ENCODE measurements at regions not wholly inside any gene's neighbourhood (a gene's known extent, or its start where the extent isn't known, plus 50 kb on each side); places are given as distances from the start of the nearest gene placed in this dataset.

GRCh38 chr1:207243442-207244408, 77.8 kb upstream of the CD55 start:
- Histone ChIP-seq H3K4me3 (ENCODE audit: low read length in 2 of 2) (no peak overlapping the region), H3K4me2 (ENCODE audit: insufficient read depth, low read length, poor library complexity, severe bottlenecking) (no peak overlapping the region), H3K4me1 (ENCODE audit: control insufficient read depth in 2 of 2, insufficient read depth in 1 of 2, low read depth in 1 of 2, low read length in 2 of 2) (no peaks in the 10 kb centered on the region), H4K91ac (ENCODE audit: low read depth, low read length, poor library complexity) (no peak overlapping the region), H3K27ac (replicated peaks; ENCODE audit: low read length) (no peak overlapping the region), H2AK5ac (ENCODE audit: low read depth, low read length) (no peak overlapping the region), H3K27me3 (ENCODE audit: control insufficient read depth in 3 of 3, insufficient read depth in 3 of 3, low read depth in 1 of 3, low read length in 3 of 3) (no peaks in the 10 kb centered on the region), H2BK12ac (ENCODE audit: low read length) (no peak overlapping the region), H3K23ac (ENCODE audit: low read depth, low read length, poor library complexity) (no peak overlapping the region), H3K9me3 (replicated peaks in 1 of 2; ENCODE audit: control insufficient read depth in 2 of 2, insufficient read depth in 1 of 2, low read depth in 1 of 2, low read length in 2 of 2) (no peaks in the 10 kb centered on the region), H4K8ac (ENCODE audit: low read depth, low read length) (no peak overlapping the region), H3K4ac (ENCODE audit: low read length) (no peak overlapping the region), H3K79me1 (ENCODE audit: low read depth, low read length) (no peaks in the 10 kb centered on the region), H3K14ac (ENCODE audit: low read length) (no peak overlapping the region), H3K36me3 (replicated peaks in 1 of 2; ENCODE audit: control insufficient read depth in 2 of 2, insufficient read depth in 2 of 2, low read length in 2 of 2) (no peaks in the 10 kb centered on the region), H2BK120ac (ENCODE audit: low read depth, low read length) (no peak overlapping the region), H3K18ac (ENCODE audit: low read length) (no peak overlapping the region), H2BK15ac (ENCODE audit: low read length) (no peak overlapping the region), H3K9ac (ENCODE audit: low read depth, low read length, poor library complexity) (no peak overlapping the region), H2BK5ac (ENCODE audit: low read length) (no peak overlapping the region), H2AFZ (ENCODE audit: low read length) (no peak overlapping the region)
- WGBS, 2 donors (ENCODE audit: extremely low coverage in 2 of 2, insufficient read length in 2 of 2, insufficient replicate concordance in 1 of 2), result no CpG with 5 or more reads among the region's 8 CpGs
- DNase-seq (ENCODE audit: low spot score), result no peak

DNA sequence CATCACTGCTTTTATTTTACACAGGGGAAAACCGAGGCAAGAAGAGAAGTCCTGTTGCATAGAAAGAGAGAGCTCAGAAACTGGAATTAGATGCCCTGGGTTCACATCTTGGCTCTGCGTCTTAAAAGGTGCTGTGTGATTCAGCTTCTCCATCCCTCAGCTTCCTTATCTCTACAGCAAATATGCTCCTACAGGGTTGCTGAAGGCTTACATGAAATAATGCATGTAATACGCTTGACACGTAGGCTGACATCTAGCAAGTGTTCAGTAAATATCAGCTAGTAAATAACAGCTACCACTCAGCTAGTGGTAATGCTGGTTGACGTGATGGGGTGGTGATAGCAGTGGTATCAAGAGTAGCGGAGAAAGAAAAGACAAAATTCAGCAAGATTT, 77.1 kb upstream of the CD55 start:
- Histone ChIP-seq H3K36me3 (replicated peaks in 1 of 2; ENCODE audit: control insufficient read depth in 2 of 2, insufficient read depth in 2 of 2, low read length in 2 of 2) (no peaks in the 10 kb centered on the region), H3K9me3 (replicated peaks in 1 of 2; ENCODE audit: control insufficient read depth in 2 of 2, insufficient read depth in 1 of 2, low read depth in 1 of 2, low read length in 2 of 2) (no peaks in the 10 kb centered on the region), H2BK5ac (ENCODE audit: low read length) (no peak overlapping the region), H4K8ac (ENCODE audit: low read depth, low read length) (no peak overlapping the region), H3K18ac (ENCODE audit: low read length) (no peak overlapping the region), H3K79me1 (ENCODE audit: low read depth, low read length) (no peaks in the 10 kb centered on the region), H3K4me3 (ENCODE audit: low read length in 2 of 2) (no peak overlapping the region), H3K27ac (replicated peaks; ENCODE audit: low read length) (no peak overlapping the region), H3K4me1 (ENCODE audit: control insufficient read depth in 2 of 2, insufficient read depth in 1 of 2, low read depth in 1 of 2, low read length in 2 of 2) (no peaks in the 10 kb centered on the region), H2BK12ac (ENCODE audit: low read length) (no peak overlapping the region), H2BK120ac (ENCODE audit: low read depth, low read length) (no peak overlapping the region), H2AK5ac (ENCODE audit: low read depth, low read length) (no peak overlapping the region), H3K9ac (ENCODE audit: low read depth, low read length, poor library complexity) (no peak overlapping the region), H2AFZ (ENCODE audit: low read length) (no peak overlapping the region), H3K4ac (ENCODE audit: low read length) (no peak overlapping the region), H4K91ac (ENCODE audit: low read depth, low read length, poor library complexity) (no peak overlapping the region), H2BK15ac (ENCODE audit: low read length) (no peak overlapping the region), H3K14ac (ENCODE audit: low read length) (no peak overlapping the region), H3K27me3 (ENCODE audit: control insufficient read depth in 3 of 3, insufficient read depth in 3 of 3, low read depth in 1 of 3, low read length in 3 of 3) (no peaks in the 10 kb centered on the region), H3K4me2 (ENCODE audit: insufficient read depth, low read length, poor library complexity, severe bottlenecking) (no peak overlapping the region), H3K23ac (ENCODE audit: low read depth, low read length, poor library complexity) (no peak overlapping the region)
- WGBS, 2 donors (ENCODE audit: extremely low coverage in 2 of 2, insufficient read length in 2 of 2, insufficient replicate concordance in 1 of 2), result no CpG with 5 or more reads among the region's 6 CpGs
- no peak for DNase-seq (ENCODE audit: low spot score)

DNA sequence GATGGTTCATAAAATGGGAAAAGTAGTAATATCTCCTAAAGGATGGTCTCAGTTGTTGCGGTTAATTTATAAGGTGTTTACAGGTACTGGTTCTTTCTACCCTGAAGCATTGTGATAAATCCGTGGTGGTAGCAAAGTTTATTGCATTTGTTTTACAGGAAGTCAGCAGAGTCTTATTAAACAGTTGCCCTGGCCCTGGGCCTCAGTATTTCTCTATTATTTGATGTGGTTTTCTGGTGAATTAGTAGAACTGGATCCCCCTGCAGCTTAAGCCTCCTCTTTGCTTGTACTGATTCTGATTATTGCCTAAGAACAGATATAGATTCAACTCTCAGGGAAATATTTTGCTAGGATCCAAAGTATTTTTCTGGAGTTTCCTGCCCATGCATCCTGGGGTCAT, 76.4 kb upstream of the CD55 start:
- no peak overlapping the region for H4K91ac ChIP-seq (ENCODE audit: low read depth, low read length, poor library complexity)
- no peak overlapping the region for H3K18ac ChIP-seq (ENCODE audit: low read length)
- no peak overlapping the region for H2BK12ac ChIP-seq (ENCODE audit: low read length)
- no peak overlapping the region for H3K23ac ChIP-seq (ENCODE audit: low read depth, low read length, poor library complexity)
- no peak overlapping the region for H3K9ac ChIP-seq (ENCODE audit: low read depth, low read length, poor library complexity)
- no peak overlapping the region for H2BK120ac ChIP-seq (ENCODE audit: low read depth, low read length)
- H3K4me1 ChIP-seq (ENCODE audit: control insufficient read depth in 2 of 2, insufficient read depth in 1 of 2, low read depth in 1 of 2, low read length in 2 of 2), result no peaks in the 10 kb centered on the region
- DNase-seq (ENCODE audit: low spot score), result no peak
- no peak overlapping the region for H2BK5ac ChIP-seq (ENCODE audit: low read length)
- no peak overlapping the region for H3K4me3 ChIP-seq (ENCODE audit: low read length in 2 of 2)
- no peak overlapping the region for H2AK5ac ChIP-seq (ENCODE audit: low read depth, low read length)
- H2AFZ ChIP-seq (ENCODE audit: low read length), result no peak overlapping the region
- WGBS, 2 donors (ENCODE audit: extremely low coverage in 2 of 2, insufficient read length in 2 of 2, insufficient replicate concordance in 1 of 2), result no CpG with 5 or more reads among the region's 2 CpGs
- H3K27ac ChIP-seq (replicated peaks; ENCODE audit: low read length), result no peak overlapping the region
- no peak overlapping the region for H4K8ac ChIP-seq (ENCODE audit: low read depth, low read length)
- no peaks in the 10 kb centered on the region for H3K27me3 ChIP-seq (ENCODE audit: control insufficient read depth in 3 of 3, insufficient read depth in 3 of 3, low read depth in 1 of 3, low read length in 3 of 3)
- H3K9me3 ChIP-seq (replicated peaks in 1 of 2; ENCODE audit: control insufficient read depth in 2 of 2, insufficient read depth in 1 of 2, low read depth in 1 of 2, low read length in 2 of 2), result no peaks in the 10 kb centered on the region
- no peaks in the 10 kb centered on the region for H3K79me1 ChIP-seq (ENCODE audit: low read depth, low read length)
- H3K4ac ChIP-seq (ENCODE audit: low read length), result no peak overlapping the region
- H3K36me3 ChIP-seq (replicated peaks in 1 of 2; ENCODE audit: control insufficient read depth in 2 of 2, insufficient read depth in 2 of 2, low read length in 2 of 2), result no peaks in the 10 kb centered on the region
- H3K4me2 ChIP-seq (ENCODE audit: insufficient read depth, low read length, poor library complexity, severe bottlenecking), result no peak overlapping the region
- no peak overlapping the region for H3K14ac ChIP-seq (ENCODE audit: low read length)
- H2BK15ac ChIP-seq (ENCODE audit: low read length), result no peak overlapping the region

- Histone ChIP-seq H2BK120ac (ENCODE audit: low read depth, low read length) (no peak overlapping the region), H3K9ac (ENCODE audit: low read depth, low read length, poor library complexity) (no peak overlapping the region), H3K79me1 (ENCODE audit: low read depth, low read length) (no peaks in the 10 kb centered on the region), H3K4me1 (ENCODE audit: control insufficient read depth in 2 of 2, insufficient read depth in 1 of 2, low read depth in 1 of 2, low read length in 2 of 2) (no peaks in the 10 kb centered on the region), H2BK5ac (ENCODE audit: low read length) (no peak overlapping the region), H3K27me3 (ENCODE audit: control insufficient read depth in 3 of 3, insufficient read depth in 3 of 3, low read depth in 1 of 3, low read length in 3 of 3) (no peaks in the 10 kb centered on the region), H4K8ac (ENCODE audit: low read depth, low read length) (no peak overlapping the region), H2BK15ac (ENCODE audit: low read length) (no peak overlapping the region), H3K36me3 (replicated peaks in 1 of 2; ENCODE audit: control insufficient read depth in 2 of 2, insufficient read depth in 2 of 2, low read length in 2 of 2) (no peaks in the 10 kb centered on the region), H3K18ac (ENCODE audit: low read length) (no peak overlapping the region), H4K91ac (ENCODE audit: low read depth, low read length, poor library complexity) (no peak overlapping the region), H3K4me2 (ENCODE audit: insufficient read depth, low read length, poor library complexity, severe bottlenecking) (no peak overlapping the region), H2AK5ac (ENCODE audit: low read depth, low read length) (no peak overlapping the region), H3K14ac (ENCODE audit: low read length) (no peak overlapping the region), H3K23ac (ENCODE audit: low read depth, low read length, poor library complexity) (no peak overlapping the region), H3K27ac (replicated peaks; ENCODE audit: low read length) (no peak overlapping the region), H3K4me3 (ENCODE audit: low read length in 2 of 2) (no peak overlapping the region), H2AFZ (ENCODE audit: low read length) (no peak overlapping the region), H2BK12ac (ENCODE audit: low read length) (no peak overlapping the region), H3K9me3 (replicated peaks in 1 of 2; ENCODE audit: control insufficient read depth in 2 of 2, insufficient read depth in 1 of 2, low read depth in 1 of 2, low read length in 2 of 2) (no peaks in the 10 kb centered on the region), H3K4ac (ENCODE audit: low read length) (no peak overlapping the region)
- DNase-seq (ENCODE audit: low spot score), result no peak
- no CpG with 5 or more reads among the region's 3 CpGs for WGBS, 2 donors (ENCODE audit: extremely low coverage in 2 of 2, insufficient read length in 2 of 2, insufficient replicate concordance in 1 of 2)
Observed at GRCh38 chr1:207248544-207249198, 72.8 kb upstream of the CD55 start.
